H9 (cell line): ENCODE measurements at regions not wholly inside any gene's neighbourhood (a gene's known extent, or its start where the extent isn't known, plus 50 kb on each side); places are given as distances from the start of the nearest gene placed in this dataset.

Experiments used
- DNase-seq: peaks from one replicate; pipeline ENCODE4 v3.0.0-alpha.2; 2017
- H2AFZ ChIP-seq: one replicate; pipeline ENCODE4 v1.6.1; 2013; ENCODE audit warnings: mild to moderate bottlenecking, low read length, control low read depth, moderate library complexity
- H2AK5ac ChIP-seq: 2 replicates; pipeline ENCODE4 v1.6.1; 2013; ENCODE audit warnings: low read length, control low read depth, mixed read lengths; ENCODE audit not compliant: insufficient read length
- H2BK120ac ChIP-seq: one replicate; pipeline ENCODE4 v1.6.1; 2013; ENCODE audit warnings: low read depth, mild to moderate bottlenecking, low read length, control low read depth, inconsistent platforms; ENCODE audit not compliant: poor library complexity, severe bottlenecking
- H2BK12ac ChIP-seq: 2 replicates; pipeline ENCODE4 v1.6.1; 2013; ENCODE audit warnings: low read length, control low read depth, mixed read lengths, low read depth; ENCODE audit not compliant: insufficient read length
- H2BK15ac ChIP-seq: 2 replicates; pipeline ENCODE4 v1.6.1; 2013; ENCODE audit warnings: low read depth, low read length, control low read depth
- H2BK20ac ChIP-seq: one replicate; pipeline ENCODE4 v1.6.1; 2013; ENCODE audit warnings: low read depth, mild to moderate bottlenecking, low read length, control low read depth, inconsistent platforms; ENCODE audit not compliant: poor library complexity, severe bottlenecking
- H2BK5ac ChIP-seq: 2 replicates; pipeline ENCODE4 v1.6.1; 2013; ENCODE audit warnings: low read length, control low read depth, mixed read lengths; ENCODE audit not compliant: insufficient read length
- H3K14ac ChIP-seq: 2 replicates; pipeline ENCODE4 v1.6.1; 2013; ENCODE audit warnings: low read length, control low read depth; ENCODE audit not compliant: insufficient read depth
- H3K18ac ChIP-seq: 2 replicates; pipeline ENCODE4 v1.6.1; 2013; ENCODE audit warnings: low read depth, mild to moderate bottlenecking, mixed read lengths, low read length, control low read depth; ENCODE audit not compliant: insufficient read length
- H3K23ac ChIP-seq: 2 replicates; pipeline ENCODE4 v1.6.1; 2013; ENCODE audit warnings: low read length, control low read depth, mixed read lengths, low read depth; ENCODE audit not compliant: insufficient read length
- H3K23me2 ChIP-seq: 2 replicates; pipeline ENCODE4 v1.6.1; 2013; ENCODE audit warnings: low read depth, mild to moderate bottlenecking, mixed read lengths, low read length, control low read depth; ENCODE audit not compliant: insufficient read length, poor library complexity, severe bottlenecking
- H3K27ac ChIP-seq: 2 replicates; pipeline ENCODE4 v1.5.1; 2013; ENCODE audit warnings: low read length, control low read depth, mixed read lengths, low read depth; ENCODE audit not compliant: insufficient read length
- H3K27me3 ChIP-seq: 2 replicates; pipeline ENCODE4 v1.6.1; 2013; ENCODE audit warnings: low read length, control low read depth, inconsistent platforms; ENCODE audit not compliant: insufficient read depth
- H3K4ac ChIP-seq: 2 replicates; pipeline ENCODE4 v1.6.1; 2013; ENCODE audit warnings: low read depth, mild to moderate bottlenecking, control low read depth, inconsistent platforms, low read length, moderate library complexity
- H3K4me1 ChIP-seq: 2 replicates; pipeline ENCODE4 v1.6.1; 2013; ENCODE audit warnings: low read length, control low read depth, inconsistent platforms; ENCODE audit not compliant: insufficient read depth
- H3K4me2 ChIP-seq: 2 replicates; pipeline ENCODE4 v1.6.1; 2013; ENCODE audit warnings: low read length, control low read depth, mixed read lengths; ENCODE audit not compliant: insufficient read length, insufficient read depth
- H3K56ac ChIP-seq: 2 replicates; pipeline ENCODE4 v1.6.1; 2013; ENCODE audit warnings: low read depth, mild to moderate bottlenecking, mixed read lengths, low read length, control low read depth; ENCODE audit not compliant: insufficient read length
- H3K79me1 ChIP-seq: 2 replicates; pipeline ENCODE4 v1.6.1; 2013; ENCODE audit warnings: low read depth, mild to moderate bottlenecking, moderate library complexity, low read length, control low read depth, inconsistent platforms; ENCODE audit not compliant: insufficient read depth, poor library complexity, severe bottlenecking
- H3K79me2 ChIP-seq: 2 replicates; pipeline ENCODE4 v1.6.1; 2013; ENCODE audit warnings: low read length, control low read depth, inconsistent platforms; ENCODE audit not compliant: insufficient read depth
- H3K9ac ChIP-seq: 2 replicates; pipeline ENCODE4 v1.6.1; 2013; ENCODE audit warnings: low read length, control low read depth, mixed read lengths; ENCODE audit not compliant: insufficient read length; ENCODE audit errors: extremely low read depth
- H3K9me3 ChIP-seq: one replicate; pipeline ENCODE4 v1.6.1; 2013; ENCODE audit warnings: low read depth, low read length, inconsistent platforms; ENCODE audit not compliant: control insufficient read depth
- H3T11ph ChIP-seq: one replicate; pipeline ENCODE4 v1.6.1; 2013; ENCODE audit warnings: mild to moderate bottlenecking, low read length, control low read depth, inconsistent platforms
- H4K20me1 ChIP-seq: one replicate; pipeline ENCODE4 v1.6.1; 2013; ENCODE audit not compliant: control insufficient read depth, insufficient read length, insufficient read depth
- H4K5ac ChIP-seq: 2 replicates; pipeline ENCODE4 v1.6.1; 2013; ENCODE audit warnings: low read depth, mild to moderate bottlenecking, mixed read lengths, low read length, control low read depth; ENCODE audit not compliant: insufficient read length
- H4K8ac ChIP-seq: replicated peaks from 2 replicates; pipeline ENCODE4 v1.6.1; 2013; ENCODE audit warnings: low read length, control low read depth, mixed read lengths, low read depth; ENCODE audit not compliant: insufficient read length
- H4K91ac ChIP-seq: 2 replicates; pipeline ENCODE4 v1.6.1; 2013; ENCODE audit warnings: low read depth, mild to moderate bottlenecking, moderate library complexity, mixed read lengths, low read length, control low read depth; ENCODE audit not compliant: insufficient read length
- H3K27ac Mint-ChIP-seq, 3 experiments: 2 replicates in 2 of 3; 3 replicates in 1 of 3; pipeline ENCODE4 v1.8.0; 2020 to 2021; ENCODE audit warnings: mixed read lengths in 3 of 3, mild to moderate bottlenecking in 1 of 3, moderate library complexity in 1 of 3
- H3K27me3 Mint-ChIP-seq: 2 replicates; pipeline ENCODE4 v1.8.0; 2021; ENCODE audit warnings: low read depth, mild to moderate bottlenecking, moderate library complexity, mixed read lengths
- H3K36me3 Mint-ChIP-seq, 3 experiments: 2 replicates in 2 of 3; 3 replicates in 1 of 3; pipeline ENCODE4 v1.8.0; 2020 to 2021; ENCODE audit warnings: low read depth in 3 of 3, mixed read lengths in 3 of 3; ENCODE audit not compliant: insufficient read depth in 1 of 3
- H3K4me1 Mint-ChIP-seq, 2 experiments: 2 replicates each; pipeline ENCODE4 v1.8.0; 2020; ENCODE audit warnings: mixed read lengths in 2 of 2
- H3K4me3 Mint-ChIP-seq, 2 experiments: 2 replicates in 1 of 2; 3 replicates in 1 of 2; pipeline ENCODE4 v1.8.0; 2020 to 2021; ENCODE audit warnings: mild to moderate bottlenecking in 2 of 2, mixed read lengths in 2 of 2, moderate library complexity in 1 of 2
- H3K9me3 Mint-ChIP-seq, 2 experiments: 2 replicates in 1 of 2; 3 replicates in 1 of 2; pipeline ENCODE4 v1.8.0; 2020; ENCODE audit warnings: mild to moderate bottlenecking in 2 of 2, mixed read lengths in 2 of 2, moderate library complexity in 1 of 2
- CTCF ChIP-seq: fragments of 200-600 bp; sonication (generic); conservative IDR thresholded peaks from 3 replicates; pipeline ENCODE4 v1.8.0; 2021; ENCODE audit warnings: antibody characterized with exemption, mild to moderate bottlenecking
- WGBS: extraction: QIAGEN DNeasy Blood & Tissue Kit; methylation state at CpG from one replicate; pipeline ENCODE4 v1.1.7; 2013; ENCODE audit warnings: missing lambda C conversion rate, low lambda C conversion rate, mixed read lengths; ENCODE audit not compliant: insufficient read length; ENCODE audit errors: extremely low coverage; 5-methylcytosine and 5-hydroxymethylcytosine counted together

GRCh38 chr11:116481126-116481675, 291.6 kb downstream of the BUD13 start:
- H3T11ph ChIP-seq: no peak overlapping the region
- H3K4me2 ChIP-seq: no peak overlapping the region
- no peaks in the 10 kb centered on the region for H3K4me1 ChIP-seq
- H3K36me3 Mint-ChIP-seq: no peaks in the 10 kb centered on the region
- H2BK12ac ChIP-seq: no peak overlapping the region
- H3K18ac ChIP-seq: no peak overlapping the region
- H2BK20ac ChIP-seq: no peak overlapping the region
- peaks cover 7% of the 10 kb centered on the region; the same call in 1 of the 2 replicates for H3K27me3 ChIP-seq
- no peak overlapping the region for H4K5ac ChIP-seq
- H3K4me1 Mint-ChIP-seq: no peaks in the 10 kb centered on the region
- no peak overlapping the region for H2AK5ac ChIP-seq
- no peaks in the 10 kb centered on the region for H3K9me3 ChIP-seq
- H3K27me3 Mint-ChIP-seq: peaks cover 36% of the 10 kb centered on the region
- no peak overlapping the region for H3K23ac ChIP-seq
- H2BK5ac ChIP-seq: no peak overlapping the region
- no peak overlapping the region for H2AFZ ChIP-seq
- H3K4ac ChIP-seq: no peak overlapping the region
- no peak for DNase-seq
- H3K79me2 ChIP-seq: no peaks in the 10 kb centered on the region
- TF ChIP-seq CTCF: no peak
- no peak overlapping the region for H3K9ac ChIP-seq
- H3K4me3 Mint-ChIP-seq: no peak overlapping the region
- H3K14ac ChIP-seq: no peak overlapping the region
- no peaks in the 10 kb centered on the region for H4K20me1 ChIP-seq
- no peak overlapping the region for H4K8ac ChIP-seq
- no peaks in the 10 kb centered on the region for H3K79me1 ChIP-seq
- H3K27ac ChIP-seq: no peak overlapping the region
- no peak overlapping the region for H2BK120ac ChIP-seq
- no peak overlapping the region for H3K56ac ChIP-seq
- no peak overlapping the region for H2BK15ac ChIP-seq
- no peaks in the 10 kb centered on the region for H3K9me3 Mint-ChIP-seq
- no peak overlapping the region for H4K91ac ChIP-seq
- H3K23me2 ChIP-seq: no peaks in the 10 kb centered on the region
- no CpG with 5 or more reads among the region's 3 CpGs for WGBS
- H3K27ac Mint-ChIP-seq: no peak overlapping the region
